Aorta (tissue), 5 donors: ENCODE measurements at regions not wholly inside any gene's neighbourhood (a gene's known extent, or its start where the extent isn't known, plus 50 kb on each side); places are given as distances from the start of the nearest gene placed in this dataset.
"Not testable (repeated sequence)": the region's sequence is repeated elsewhere in the genome, so short reads cannot be mapped to it uniquely, and the experiment has no call there.

Experiments
- ATAC-seq: fragments of 200-7000 bp; cut with Tn5 transposase; one replicate; pipeline ENCODE4 v1.9.1; 2022; ENCODE audit warnings: moderate library complexity; ENCODE audit not compliant: low FRiP score
- DNase-seq, 2 donors: peaks; one replicate each; pipeline ENCODE4 v3.0.0-alpha.2; 2020
- H3K27ac ChIP-seq, 2 donors: one replicate each; pipeline ENCODE4 v1.5.1; 2013; ENCODE audit warnings: low read length in 2 of 2, mild to moderate bottlenecking in 2 of 2, moderate library complexity in 2 of 2, control low read depth in 1 of 2, inconsistent platforms in 1 of 2, low read depth in 1 of 2
- H3K27me3 ChIP-seq, 2 donors: one replicate each; pipeline ENCODE4 v1.6.1; 2013; ENCODE audit warnings: control low read depth in 1 of 2, low read length in 1 of 2, mild to moderate bottlenecking in 1 of 2, moderate library complexity in 1 of 2; ENCODE audit not compliant: insufficient read depth in 2 of 2, control insufficient read depth in 1 of 2
- H3K36me3 ChIP-seq, 2 donors: one replicate each; pipeline ENCODE4 v1.6.1; 2013; ENCODE audit warnings: control low read depth in 1 of 2, low read length in 1 of 2, mild to moderate bottlenecking in 1 of 2; ENCODE audit not compliant: insufficient read depth in 2 of 2, control insufficient read depth in 1 of 2
- H3K4me1 ChIP-seq, 2 donors: one replicate each; pipeline ENCODE4 v1.6.1; 2013; ENCODE audit warnings: low read length in 2 of 2, control low read depth in 1 of 2, mild to moderate bottlenecking in 1 of 2, moderate library complexity in 1 of 2; ENCODE audit not compliant: insufficient read depth in 2 of 2, control insufficient read depth in 1 of 2
- H3K4me3 ChIP-seq, 2 donors: one replicate each; pipeline ENCODE4 v1.5.1; 2013; ENCODE audit warnings: low read length in 2 of 2, control low read depth in 1 of 2, mild to moderate bottlenecking in 1 of 2
- H3K9me3 ChIP-seq: one replicate; pipeline ENCODE4 v1.6.1; 2013; ENCODE audit warnings: mild to moderate bottlenecking, low read length; ENCODE audit not compliant: control insufficient read depth
- WGBS, 2 donors: extraction: QIAGEN DNeasy Blood & Tissue Kit; methylation state at CpG; one replicate each; pipeline ENCODE4 v1.1.7; 2013; 5-methylcytosine and 5-hydroxymethylcytosine counted together
- intact Hi-C, 2 donors: fragments of 100-400 bp; cut with DNase I; formaldehyde crosslinking; loops; one replicate each; pipeline versions ENCODE4 v1.14.2 to v1.15.0; 2022
- donor health status: healthy with polysubstance abuse.
- donor health status: Bipolar disorder and iron deficiency.
- donor health status: DM: no; HTN: no; CAD: no.
- donor health status: DM: no; HTN: no; CAD: no.
- donor health status: DM: yes; HTN: yes; CAD: no.

DNA sequence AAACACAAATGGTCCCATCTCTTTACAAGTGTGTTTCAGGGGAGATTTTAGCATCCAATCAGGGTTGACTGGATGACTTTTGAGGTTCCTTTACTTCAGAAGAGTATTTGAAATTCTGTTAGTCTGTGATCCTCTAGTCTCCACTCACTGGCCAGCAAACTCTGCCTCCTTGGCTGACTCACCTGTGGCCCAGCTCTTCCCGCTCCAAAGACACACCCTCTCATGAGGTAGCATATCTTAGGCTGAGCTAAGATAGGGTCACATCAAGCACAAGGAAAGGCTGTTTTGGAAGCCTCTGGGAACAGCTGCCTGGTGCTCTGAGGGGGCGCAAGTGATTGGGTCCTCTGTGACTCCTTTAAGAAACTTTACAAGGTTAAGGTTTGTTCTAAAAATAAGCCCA, 102.3 kb upstream of the FGGY start:
- H3K27ac ChIP-seq, result no peak overlapping the region
- no peaks in the 10 kb centered on the region for H3K9me3 ChIP-seq
- intact Hi-C loops, result no loop called here
- 88 to 95% methylated on average over 2 of the region's 2 CpGs for WGBS, 2 donors
- DNase-seq (no peak), ATAC-seq (no peak)
- H3K4me1 ChIP-seq, result peaks cover 0 to 5% of the 10 kb centered on the region in 2 donors
- H3K4me3 ChIP-seq, result no peak overlapping the region
- no peaks in the 10 kb centered on the region for H3K36me3 ChIP-seq
- H3K27me3 ChIP-seq, result no peaks in the 10 kb centered on the region

DNA sequence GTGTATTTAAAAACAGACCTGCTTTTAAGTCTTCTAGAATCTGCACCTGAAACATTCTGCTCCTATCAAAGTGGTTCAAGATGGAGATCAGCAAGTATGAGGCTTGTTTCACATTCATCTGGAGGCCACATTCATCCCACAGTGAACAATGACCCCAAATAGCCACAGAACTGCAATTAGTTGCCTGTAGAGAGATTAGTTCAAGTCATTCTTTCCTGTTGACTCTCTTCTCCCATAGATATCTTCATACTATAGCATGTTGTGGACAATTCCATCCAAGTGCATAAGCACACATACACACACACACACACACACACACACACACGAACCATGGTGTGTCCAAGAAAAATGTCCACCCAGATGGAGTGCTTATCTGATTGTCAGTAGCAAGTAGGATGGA, 101.7 kb upstream of the FGGY start:
- Histone ChIP-seq H3K27ac (no peak overlapping the region), H3K4me1 (peaks cover 0 to 5% of the 10 kb centered on the region in 2 donors), H3K36me3 (no peaks in the 10 kb centered on the region), H3K27me3 (no peaks in the 10 kb centered on the region), H3K9me3 (no peaks in the 10 kb centered on the region), H3K4me3 (no peak overlapping the region)
- no peak for ATAC-seq
- intact Hi-C loops, result no loop called here
- WGBS, 2 donors, result 84 to 92% methylated on average over 1 of the region's 1 CpG
- DNase-seq, result no peak

DNA sequence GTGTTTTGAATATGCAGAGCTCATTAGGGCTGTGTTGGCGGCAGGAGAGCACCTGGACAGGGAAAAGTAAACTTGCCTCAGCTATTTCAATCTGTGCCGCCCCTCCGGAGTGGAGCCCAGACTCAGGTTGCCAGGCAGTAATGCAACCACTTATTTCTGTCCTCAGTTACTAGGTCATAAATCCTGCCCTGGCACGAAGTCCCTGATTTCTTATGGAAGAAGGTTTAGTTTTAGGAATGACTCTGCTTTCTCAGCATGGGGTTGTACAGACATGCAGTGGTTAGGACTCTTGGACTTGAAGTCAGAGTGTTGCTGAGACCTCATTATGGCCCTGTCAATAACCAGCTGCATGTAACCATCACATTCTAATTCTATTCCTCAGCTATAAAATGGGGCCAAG, 98.3 kb upstream of the FGGY start:
- Histone ChIP-seq H3K27ac (peak overlapping the region in 1 of 2 donors; percentile 39), H3K9me3 (no peaks in the 10 kb centered on the region), H3K4me3 (no peak overlapping the region), H3K27me3 (no peaks in the 10 kb centered on the region), H3K4me1 (peaks cover 0 to 12% of the 10 kb centered on the region in 2 donors), H3K36me3 (no peaks in the 10 kb centered on the region)
- WGBS, 2 donors, result 7 to 11% methylated on average over 4 of the region's 4 CpGs
- ATAC-seq, result peak; percentile 69
- intact Hi-C loops, result no loop called here
- no peak for DNase-seq

DNA sequence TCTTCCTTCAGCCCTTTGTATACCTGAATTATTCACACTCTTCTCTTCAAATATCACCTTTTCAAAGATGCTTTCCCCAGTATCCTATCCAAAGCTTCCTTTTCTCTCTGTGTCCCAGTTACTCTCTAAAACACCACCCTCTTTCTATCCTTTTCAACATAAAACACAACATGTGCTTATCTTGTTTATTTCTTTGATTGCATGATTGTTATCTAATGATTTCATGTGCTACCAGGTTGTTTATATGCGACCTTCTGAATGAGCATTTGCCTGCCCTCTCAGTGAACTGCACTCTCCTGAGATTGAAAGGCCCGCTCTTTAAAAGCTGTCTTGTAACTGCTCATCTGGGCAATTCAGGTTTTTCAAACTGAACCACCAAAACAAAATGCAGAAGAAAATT, 97.7 kb upstream of the FGGY start:
- no peaks in the 10 kb centered on the region for H3K27me3 ChIP-seq
- peak overlapping the region in 1 of 2 donors; percentile 28 for H3K27ac ChIP-seq
- intact Hi-C loops, result no loop called here
- DNase-seq (no peak), ATAC-seq (no peak)
- peaks cover 0 to 12% of the 10 kb centered on the region in 2 donors for H3K4me1 ChIP-seq
- no peak overlapping the region for H3K4me3 ChIP-seq
- WGBS, 2 donors, result 97 to 99% methylated on average over 2 of the region's 2 CpGs
- H3K36me3 ChIP-seq, result no peaks in the 10 kb centered on the region
- no peaks in the 10 kb centered on the region for H3K9me3 ChIP-seq

DNA sequence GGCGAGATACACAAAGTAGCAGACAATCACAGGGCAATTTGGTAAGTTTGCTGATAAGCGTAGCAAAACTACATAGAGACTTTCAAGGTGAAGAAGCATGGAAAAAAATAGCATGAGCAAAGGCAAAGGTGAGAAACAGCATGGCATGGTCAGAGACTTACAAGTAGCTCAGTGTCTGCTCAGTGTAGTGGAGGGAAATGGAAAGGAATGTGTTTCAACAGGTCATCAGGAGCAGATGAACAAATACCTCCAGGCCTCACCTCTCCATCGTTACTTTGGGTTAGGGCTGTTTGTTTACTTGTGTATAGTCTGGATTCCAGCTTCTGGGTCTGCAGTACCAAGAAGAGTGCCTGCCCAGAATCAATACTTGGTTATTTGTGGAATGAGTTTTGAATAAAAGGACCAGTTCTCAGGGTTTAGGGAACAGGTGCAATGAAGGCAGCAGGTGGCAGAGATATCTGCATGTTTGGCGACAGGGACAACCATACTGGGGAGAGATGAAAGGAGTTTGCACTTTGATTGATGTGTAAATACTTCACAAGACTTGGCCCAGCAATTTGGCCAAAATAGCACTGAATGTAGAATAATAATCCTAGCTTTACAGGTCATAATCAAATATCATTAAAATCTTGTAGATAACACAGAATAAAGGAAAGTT, 97.0 kb upstream of the FGGY start:
- no peaks in the 10 kb centered on the region for H3K27me3 ChIP-seq
- intact Hi-C loops, result loop anchor here in 1 of 2 donors (5.0 kb wide), 1 partner anchor 38 kb away; no protein-coding TSS in a partner anchor
- H3K4me1 ChIP-seq, result peaks cover 0 to 12% of the 10 kb centered on the region in 2 donors
- no peaks in the 10 kb centered on the region for H3K36me3 ChIP-seq
- H3K9me3 ChIP-seq, result no peaks in the 10 kb centered on the region
- no peak overlapping the region for H3K27ac ChIP-seq
- no peak overlapping the region for H3K4me3 ChIP-seq
- no peak for DNase-seq
- WGBS, 2 donors, result 76 to 79% methylated on average over 4 of the region's 4 CpGs
- ATAC-seq, result no peak

GRCh38 chr1:59201341-59201740, 95.6 kb upstream of the FGGY start:
- Histone ChIP-seq H3K27me3 (no peaks in the 10 kb centered on the region), H3K9me3 (no peaks in the 10 kb centered on the region), H3K4me1 (peaks cover 0 to 12% of the 10 kb centered on the region in 2 donors), H3K36me3 (no peaks in the 10 kb centered on the region), H3K27ac (no peak overlapping the region), H3K4me3 (no peak overlapping the region)
- ATAC-seq, result no peak
- intact Hi-C loops, result loop anchor here in 1 of 2 donors (5.0 kb wide), 1 partner anchor 39 kb away; no protein-coding TSS in a partner anchor
- no peak for DNase-seq

DNA sequence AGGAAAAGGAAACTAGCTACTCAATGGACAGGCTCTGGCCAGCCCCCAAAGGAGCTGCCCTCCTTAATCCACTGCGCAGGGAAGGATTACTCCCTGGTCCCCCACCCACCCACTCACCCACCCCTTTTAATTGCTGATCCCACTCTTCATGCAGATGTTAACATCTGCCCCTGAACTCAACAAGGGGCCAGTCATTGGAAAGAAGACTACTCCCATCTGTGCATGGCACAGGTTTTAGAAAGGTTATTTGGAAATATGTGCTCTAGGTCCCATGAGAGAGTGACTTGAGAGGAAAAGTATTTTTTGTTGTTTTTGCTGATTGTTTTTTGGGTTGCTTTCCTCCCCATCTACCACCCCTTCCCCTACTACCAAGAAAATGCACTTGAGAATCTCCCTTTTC, 94.4 kb upstream of the FGGY start:
- Histone ChIP-seq H3K36me3 (no peaks in the 10 kb centered on the region), H3K27ac (peak overlapping the region; percentile 93 to 96), H3K27me3 (no peaks in the 10 kb centered on the region), H3K4me1 (peaks cover 0 to 12% of the 10 kb centered on the region in 2 donors), H3K9me3 (no peaks in the 10 kb centered on the region), H3K4me3 (no peak overlapping the region)
- DNase-seq (no peak), ATAC-seq (no peak)
- 84 to 94% methylated on average over 1 of the region's 1 CpG for WGBS, 2 donors
- intact Hi-C loops, result loop anchor here in 1 of 2 donors (5.0 kb wide), 1 partner anchor 40 kb away; no protein-coding TSS in a partner anchor

- ATAC-seq, result peak; percentile 94
- peak overlapping the region in 1 of 2 donors; percentile 72 for H3K27ac ChIP-seq
- H3K4me3 ChIP-seq, result no peak overlapping the region
- intact Hi-C loops, result loop anchor here in 1 of 2 donors (1.0 to 5.0 kb wide), 2 partner anchors 42 to 420 kb away; partner anchors contain the start of gene JUN
- no peaks in the 10 kb centered on the region for H3K9me3 ChIP-seq
- H3K27me3 ChIP-seq, result no peaks in the 10 kb centered on the region
- no peaks in the 10 kb centered on the region for H3K36me3 ChIP-seq
- H3K4me1 ChIP-seq, result peaks cover 0 to 7% of the 10 kb centered on the region in 2 donors
- 0% methylated on average over 1 of the region's 1 CpG for WGBS, 2 donors
- DNase-seq, result peak in 1 of 2 donors; percentile 83
These were observed 92.9 kb upstream of the FGGY start for GRCh38 chr1:59204001-59204400.

DNA sequence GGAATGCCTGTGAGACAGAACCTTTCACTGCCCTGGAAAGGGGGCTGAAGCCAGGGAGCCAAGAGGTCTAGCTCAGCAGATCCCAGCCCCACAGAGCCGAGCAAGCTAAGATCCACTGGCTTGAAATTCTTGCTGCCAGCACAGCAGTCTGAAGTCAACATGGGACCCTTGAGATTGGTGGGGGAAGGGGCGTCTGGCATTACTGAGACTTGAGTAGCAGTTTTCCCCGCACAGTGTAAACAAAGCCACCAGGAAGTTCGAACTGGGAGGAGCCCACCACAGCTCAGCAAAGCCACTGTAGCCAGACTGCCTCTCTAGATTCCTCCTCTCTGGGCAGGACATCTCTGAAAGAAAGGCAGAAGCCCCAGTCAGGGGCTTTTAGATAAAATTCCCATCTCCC, 90.3 kb upstream of the FGGY start:
- H3K9me3 ChIP-seq, DNase-seq, intact Hi-C loops, H3K4me3 ChIP-seq, H3K27me3 ChIP-seq, H3K4me1 ChIP-seq, H3K27ac ChIP-seq, ATAC-seq, H3K36me3 ChIP-seq: not testable (repeated sequence)
- WGBS, 2 donors, result 69% methylated on average over 4 of the region's 4 CpGs
